ENCODE measurements at regions not wholly inside any gene's neighbourhood (a gene's known extent, or its start where the extent isn't known, plus 50 kb on each side); places are given as distances from the start of the nearest gene placed in this dataset.

DNA sequence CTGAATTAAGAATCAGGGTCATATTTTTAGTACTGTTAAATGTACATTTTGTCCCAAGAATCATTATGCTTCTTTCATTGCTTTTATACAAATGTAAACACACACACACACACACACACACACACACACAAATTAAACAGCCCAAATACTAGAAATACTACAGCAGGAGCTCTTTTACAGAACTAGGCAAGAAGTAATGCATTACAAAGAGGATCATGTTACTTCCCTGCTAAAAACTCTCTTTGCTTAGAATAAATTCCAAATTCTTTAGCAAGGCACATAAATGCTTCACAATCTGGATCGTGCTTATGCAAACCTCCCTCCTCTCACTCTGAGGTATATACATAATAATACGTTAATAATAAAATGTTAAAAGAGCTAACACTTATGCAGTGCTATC is 720.4 kb upstream of the ADGRL4 start:
- no peak for DNase-seq
- POLR2A ChIA-PET: no interaction called here
- H3K4me1 Mint-ChIP-seq (ENCODE audit: low read depth, unreplicated experiment): no peaks in the 10 kb centered on the region
- no peaks in the 10 kb centered on the region for H3K27me3 ChIP-seq (replicated peaks; ENCODE audit: control insufficient read depth, insufficient read depth, low read length)
- no TSS peak for BruUV-seq (replicated peaks)
- intact Hi-C loops (cut with micrococcal nuclease; ENCODE audit: unreplicated experiment): no loop called here
- H3K4me3 Mint-ChIP-seq (ENCODE audit: unreplicated experiment): no peak overlapping the region
- H3K4me3 ChIP-seq (ENCODE audit: low read depth, low read length): no peak overlapping the region
- H3K36me3 ChIP-seq (ENCODE audit: control insufficient read depth, insufficient read depth, low read length): no peaks in the 10 kb centered on the region
- no peaks in the 10 kb centered on the region for H3K27me3 Mint-ChIP-seq (ENCODE audit: insufficient read depth, unreplicated experiment)
- H3K9me3 ChIP-seq: no peaks in the 10 kb centered on the region
- CTCF ChIA-PET: no interaction called here
- TF ChIP-seq, protein P1, sequence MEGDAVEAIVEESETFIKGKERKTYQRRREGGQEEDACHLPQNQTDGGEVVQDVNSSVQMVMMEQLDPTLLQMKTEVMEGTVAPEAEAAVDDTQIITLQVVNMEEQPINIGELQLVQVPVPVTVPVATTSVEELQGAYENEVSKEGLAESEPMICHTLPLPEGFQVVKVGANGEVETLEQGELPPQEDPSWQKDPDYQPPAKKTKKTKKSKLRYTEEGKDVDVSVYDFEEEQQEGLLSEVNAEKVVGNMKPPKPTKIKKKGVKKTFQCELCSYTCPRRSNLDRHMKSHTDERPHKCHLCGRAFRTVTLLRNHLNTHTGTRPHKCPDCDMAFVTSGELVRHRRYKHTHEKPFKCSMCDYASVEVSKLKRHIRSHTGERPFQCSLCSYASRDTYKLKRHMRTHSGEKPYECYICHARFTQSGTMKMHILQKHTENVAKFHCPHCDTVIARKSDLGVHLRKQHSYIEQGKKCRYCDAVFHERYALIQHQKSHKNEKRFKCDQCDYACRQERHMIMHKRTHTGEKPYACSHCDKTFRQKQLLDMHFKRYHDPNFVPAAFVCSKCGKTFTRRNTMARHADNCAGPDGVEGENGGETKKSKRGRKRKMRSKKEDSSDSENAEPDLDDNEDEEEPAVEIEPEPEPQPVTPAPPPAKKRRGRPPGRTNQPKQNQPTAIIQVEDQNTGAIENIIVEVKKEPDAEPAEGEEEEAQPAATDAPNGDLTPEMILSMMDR (IDR thresholded peaks at IDR 0.05; ENCODE audit: insufficient read depth in 1 of 2, low read depth in 1 of 2, low read length in 1 of 2, severe bottlenecking in 1 of 2, unreplicated experiment in 1 of 2): no peak
- H3K9me3 Mint-ChIP-seq (ENCODE audit: unreplicated experiment): no peaks in the 10 kb centered on the region
- H3K27ac Mint-ChIP-seq (ENCODE audit: unreplicated experiment): no peak overlapping the region
- H3K36me3 Mint-ChIP-seq (ENCODE audit: insufficient read depth, unreplicated experiment): no peaks in the 10 kb centered on the region
- no peaks in the 10 kb centered on the region for H3K4me1 ChIP-seq

DNA sequence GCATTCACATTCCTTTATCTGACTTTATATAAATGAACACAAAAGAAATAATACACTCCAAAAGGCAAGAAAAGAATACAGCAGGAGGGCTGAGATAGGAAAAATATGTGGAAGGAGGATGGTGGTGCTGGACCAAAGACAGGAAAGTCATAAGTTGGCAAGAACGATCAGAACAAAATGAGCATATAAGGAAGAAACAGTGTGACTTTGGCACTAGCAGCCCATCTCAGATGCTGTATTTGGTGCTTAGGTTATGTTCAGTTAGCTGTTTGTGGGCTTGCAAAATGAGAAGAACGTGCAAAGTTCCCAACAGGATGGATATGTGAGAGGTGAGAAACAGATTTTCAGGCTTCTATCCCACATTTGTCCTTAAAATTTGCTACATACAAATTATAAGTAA is 719.8 kb upstream of the ADGRL4 start:
- H3K4me1 Mint-ChIP-seq (ENCODE audit: low read depth, unreplicated experiment): no peaks in the 10 kb centered on the region
- intact Hi-C loops (cut with micrococcal nuclease; ENCODE audit: unreplicated experiment): no loop called here
- no peaks in the 10 kb centered on the region for H3K36me3 Mint-ChIP-seq (ENCODE audit: insufficient read depth, unreplicated experiment)
- no peak overlapping the region for H3K27ac Mint-ChIP-seq (ENCODE audit: unreplicated experiment)
- H3K4me3 Mint-ChIP-seq (ENCODE audit: unreplicated experiment): no peak overlapping the region
- POLR2A ChIA-PET: no interaction called here
- DNase-seq: no peak
- no peaks in the 10 kb centered on the region for H3K9me3 ChIP-seq
- H3K4me1 ChIP-seq: no peaks in the 10 kb centered on the region
- no TSS peak for BruUV-seq (replicated peaks)
- H3K27me3 ChIP-seq (replicated peaks; ENCODE audit: control insufficient read depth, insufficient read depth, low read length): no peaks in the 10 kb centered on the region
- no peaks in the 10 kb centered on the region for H3K27me3 Mint-ChIP-seq (ENCODE audit: insufficient read depth, unreplicated experiment)
- no peaks in the 10 kb centered on the region for H3K9me3 Mint-ChIP-seq (ENCODE audit: unreplicated experiment)
- no peaks in the 10 kb centered on the region for H3K36me3 ChIP-seq (ENCODE audit: control insufficient read depth, insufficient read depth, low read length)
- CTCF ChIA-PET: no interaction called here
- TF ChIP-seq, protein P1 (IDR thresholded peaks at IDR 0.05; ENCODE audit: insufficient read depth in 1 of 2, low read depth in 1 of 2, low read length in 1 of 2, severe bottlenecking in 1 of 2, unreplicated experiment in 1 of 2): no peak
- no peak overlapping the region for H3K4me3 ChIP-seq (ENCODE audit: low read depth, low read length)

- intact Hi-C loops (cut with micrococcal nuclease; ENCODE audit: unreplicated experiment): no loop called here
- no peak overlapping the region for H3K4me3 Mint-ChIP-seq (ENCODE audit: unreplicated experiment)
- H3K4me1 Mint-ChIP-seq (ENCODE audit: low read depth, unreplicated experiment): no peaks in the 10 kb centered on the region
- no peak overlapping the region for H3K27ac Mint-ChIP-seq (ENCODE audit: unreplicated experiment)
- H3K4me3 ChIP-seq (ENCODE audit: low read depth, low read length): no peak overlapping the region
- POLR2A ChIA-PET: no interaction called here
- no TSS peak for BruUV-seq (replicated peaks)
- H3K9me3 ChIP-seq: no peaks in the 10 kb centered on the region
- CTCF ChIA-PET: no interaction called here
- H3K27me3 ChIP-seq (replicated peaks; ENCODE audit: control insufficient read depth, insufficient read depth, low read length): no peaks in the 10 kb centered on the region
- DNase-seq: no peak
- no peaks in the 10 kb centered on the region for H3K36me3 ChIP-seq (ENCODE audit: control insufficient read depth, insufficient read depth, low read length)
- TF ChIP-seq, protein P1 (IDR thresholded peaks at IDR 0.05; ENCODE audit: insufficient read depth in 1 of 2, low read depth in 1 of 2, low read length in 1 of 2, severe bottlenecking in 1 of 2, unreplicated experiment in 1 of 2): no peak
- no peaks in the 10 kb centered on the region for H3K27me3 Mint-ChIP-seq (ENCODE audit: insufficient read depth, unreplicated experiment)
- H3K4me1 ChIP-seq: no peaks in the 10 kb centered on the region
- H3K9me3 Mint-ChIP-seq (ENCODE audit: unreplicated experiment): peaks cover 10% of the 10 kb centered on the region
- H3K36me3 Mint-ChIP-seq (ENCODE audit: insufficient read depth, unreplicated experiment): no peaks in the 10 kb centered on the region
These were observed 709.9 kb upstream of the ADGRL4 start for GRCh38 chr1:79716447-79716846.

All from Caco-2 (cell line).